ENCODE measurements at regions not wholly inside any gene's neighbourhood (a gene's known extent, or its start where the extent isn't known, plus 50 kb on each side); places are given as distances from the start of the nearest gene placed in this dataset.
"Not testable (repeated sequence)": the region's sequence is repeated elsewhere in the genome, so short reads cannot be mapped to it uniquely, and the experiment has no call there.

- TF ChIP-seq ESRRA (IDR thresholded peaks at IDR 0.05; ENCODE audit: low read length) (no peak), PAX8 (IDR thresholded peaks at IDR 0.05) (no peak), ZNF217 (IDR thresholded peaks at IDR 0.05) (no peak)
Observed at GRCh38 chr18:59038295-59039039, 101.2 kb upstream of the SEC11C start (continued).

DNA sequence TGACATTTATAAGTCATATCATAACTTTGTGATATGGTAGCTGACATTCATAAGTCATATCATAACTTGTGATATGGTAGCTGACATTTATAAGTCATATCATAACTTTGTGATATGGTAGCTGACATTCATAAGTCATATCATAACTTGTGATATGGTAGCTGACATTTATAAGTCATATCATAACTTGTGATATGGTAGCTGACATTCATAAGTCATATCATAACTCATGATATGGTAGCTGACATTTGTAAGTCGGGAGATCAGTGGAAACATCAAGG, 100.7 kb upstream of the SEC11C start:
- ATAC-seq; RAD21 ChIA-PET (ENCODE audit: unreplicated experiment): not testable (repeated sequence)

More for the DNA sequence above, 100.7 kb upstream of the SEC11C start:
- H4K20me1 ChIP-seq (ENCODE audit: control insufficient read depth, insufficient read depth); H3K4me3 ChIP-seq; H3K27me3 ChIP-seq (replicated peaks in 1 of 2; ENCODE audit: control insufficient read depth in 2 of 2, insufficient read depth in 2 of 2, low read length in 1 of 2); DNase-seq (ENCODE audit: low read depth, low spot score); H3K9ac ChIP-seq (ENCODE audit: control insufficient read depth, insufficient read depth, low read length); H3K9me3 ChIP-seq (replicated peaks; ENCODE audit: control insufficient read depth, insufficient read depth, low read length); H2AFZ ChIP-seq (ENCODE audit: control insufficient read depth, low read depth, low read length); intact Hi-C loops (cut with micrococcal nuclease; ENCODE audit: unreplicated experiment); H3K79me2 ChIP-seq (ENCODE audit: control insufficient read depth, insufficient read depth, low read length); H3K4me2 ChIP-seq (ENCODE audit: control insufficient read depth, insufficient read depth); H3K4me1 ChIP-seq (ENCODE audit: control insufficient read depth, insufficient read depth, low read length); POLR2A ChIA-PET; FAIRE-seq; in situ Hi-C loops (cut with MboI); H3K27ac ChIP-seq (ENCODE audit: control insufficient read depth, insufficient read depth); H3K36me3 ChIP-seq (ENCODE audit: control insufficient read depth in 2 of 2, insufficient read depth in 2 of 2, low read length in 1 of 2); BruUV-seq (replicated peaks): not testable (repeated sequence)
- TF ChIP-seq NFIC (IDR thresholded peaks at IDR 0.05; ENCODE audit: low read depth, low read length) (0 out of 2 replicates have a peak, but pooled peaks have one; percentile 19), JUNB (IDR thresholded peaks at IDR 0.05) (peak; percentile 61), ATF2 (IDR thresholded peaks at IDR 0.05; ENCODE audit: low read length) (peak; percentile 40; the same call in 1 of the 2 replicates), ZBED1 (IDR thresholded peaks at IDR 0.05; ENCODE audit: borderline replicate concordance) (peak; percentile 92; the same call in 1 of the 2 replicates)
- ChIA-PET SMC1A (ENCODE audit: uncharacterized antibody, unreplicated experiment) (interaction anchor here (0.7 to 1.5 kb wide), 3 partner anchors 238 to 265 kb away, joined by 3 to 5 read pairs (median 3); no protein-coding TSS in a partner anchor), CTCF (interaction anchor here (0.6 to 1.5 kb wide), 6 partner anchors 14 to 641 kb away, joined by 3 to 6 read pairs (median 4); no protein-coding TSS in a partner anchor)
- 0% methylated on average over 1 of the region's 1 CpG for WGBS (ENCODE audit: insufficient coverage, insufficient replicate concordance, low lambda C conversion rate, missing lambda C conversion rate)
